Erythroblast (primary cell): ENCODE measurements at regions not wholly inside any gene's neighbourhood (a gene's known extent, or its start where the extent isn't known, plus 50 kb on each side); places are given as distances from the start of the nearest gene placed in this dataset.

Experiments used
- GATA1 ChIP-seq: IDR thresholded peaks from 2 replicates; pipeline ENCODE4 v1.6.1; 2011; ENCODE audit warnings: low read depth, mild to moderate bottlenecking, control low read depth, low read length, moderate library complexity
- POLR2A ChIP-seq: IDR thresholded peaks from 2 replicates; pipeline ENCODE4 v1.6.1; 2011; ENCODE audit warnings: mild to moderate bottlenecking, low read length

- TF ChIP-seq POLR2A: no peak
- TF ChIP-seq GATA1: no peak
Measured at GRCh38 chr5:45171563-45171962, 362.8 kb downstream of the MRPS30 start.
